Panc1 (cell line): ENCODE measurements at regions not wholly inside any gene's neighbourhood (a gene's known extent, or its start where the extent isn't known, plus 50 kb on each side); places are given as distances from the start of the nearest gene placed in this dataset.

ENCODE experiments used
- ATAC-seq: fragments of 200-7000 bp; cut with Tn5 transposase; 2 replicates; pipeline ENCODE4 v1.9.1; 2020; ENCODE audit warnings: mild to moderate bottlenecking, moderate library complexity
- BruUV-seq: library from RNA; stranded (reverse); fragments of 400-500 nt; replicated peaks from 2 replicates; lab custom pipeline; 2021; lab: Mats Ljungman, UMichigan
- CTCF ChIA-PET: fragments of 300-600 bp; sonication (Branson Sonifier 250); formaldehyde crosslinking; loops from one replicate; lab custom pipeline; 2022; ENCODE audit warnings: antibody characterized with exemption; lab: Charles Lee
- POLR2A ChIA-PET: fragments of 300-600 bp; sonication (Branson Sonifier 250); formaldehyde crosslinking; loops from one replicate; lab custom pipeline; 2022; ENCODE audit warnings: antibody characterized with exemption; lab: Charles Lee
- DNase-seq: peaks from one replicate; pipeline ENCODE4 v3.0.0-alpha.2; 2010; ENCODE audit warnings: low read depth, low spot score
- H3K27ac ChIP-seq: 2 replicates; pipeline ENCODE4 v1.5.1; 2011; ENCODE audit warnings: mild to moderate bottlenecking, low read length, inconsistent platforms
- H3K27me3 ChIP-seq: fragments of 200-500 bp; sonication (Bioruptor generic); 2 replicates; pipeline ENCODE4 v1.6.0; 2014; ENCODE audit warnings: low read length, inconsistent platforms; ENCODE audit not compliant: control insufficient read depth, insufficient read depth
- H3K36me3 ChIP-seq: fragments of 200-500 bp; sonication (Bioruptor generic); 2 replicates; pipeline ENCODE4 v1.5.1; 2014; ENCODE audit warnings: inconsistent platforms, mild to moderate bottlenecking, low read length, moderate library complexity; ENCODE audit not compliant: control insufficient read depth, insufficient read depth
- H3K4me1 ChIP-seq: 2 replicates; pipeline ENCODE4 v1.5.1; 2011; ENCODE audit warnings: inconsistent platforms, mild to moderate bottlenecking, low read length, moderate library complexity; ENCODE audit not compliant: control insufficient read depth, insufficient read depth
- H3K4me3 ChIP-seq, 2 experiments: 2 replicates each; pipeline ENCODE4 v1.5.1; 2011 to 2012; ENCODE audit warnings: low read depth in 2 of 2, low read length in 2 of 2, mild to moderate bottlenecking in 2 of 2, inconsistent platforms in 1 of 2, moderate library complexity in 1 of 2
- H3K9me3 ChIP-seq: fragments of 200-500 bp; sonication (Bioruptor generic); 2 replicates; pipeline ENCODE4 v1.5.1; 2014; ENCODE audit warnings: low read depth, mild to moderate bottlenecking, inconsistent platforms, low read length, moderate library complexity; ENCODE audit not compliant: control insufficient read depth, insufficient read depth
- CTCF ChIP-seq: fragments of 450-650 bp; IDR thresholded peaks from 2 replicates; pipeline ENCODE4 v1.5.1; 2017; ENCODE audit warnings: mild to moderate bottlenecking
- POLR2AphosphoS5 ChIP-seq: IDR thresholded peaks from 2 replicates; pipeline ENCODE4 v1.6.1; 2012; ENCODE audit warnings: mild to moderate bottlenecking, low read depth, low read length, moderate library complexity
- REST ChIP-seq, 2 experiments: IDR thresholded peaks; 2 replicates each; pipeline ENCODE4 v1.6.1; 2011 to 2012; ENCODE audit warnings: low read depth in 2 of 2, control low read depth in 1 of 2, low read length in 1 of 2, mild to moderate bottlenecking in 1 of 2, moderate library complexity in 1 of 2; ENCODE audit not compliant: insufficient read depth in 1 of 2
- SIN3A ChIP-seq: IDR thresholded peaks from 2 replicates; pipeline ENCODE4 v1.6.1; 2012; ENCODE audit warnings: low read depth, mild to moderate bottlenecking, low read length, moderate library complexity, borderline replicate concordance; ENCODE audit not compliant: insufficient read depth
- TCF7L2 ChIP-seq: IDR thresholded peaks from 2 replicates; pipeline ENCODE4 v1.6.1; 2011; ENCODE audit warnings: mild to moderate bottlenecking, low read depth, low read length, inconsistent platforms
- in situ Hi-C: cut with HindIII; loops from 2 replicates; pipeline ENCODE4 v1.10.0; 2016; ENCODE audit warnings: low sequenced_read_pairs, low pct_unique_long_range_greater_than_20kb
- intact Hi-C: fragments of 100-400 bp; cut with micrococcal nuclease; formaldehyde crosslinking; loops from one replicate; pipeline ENCODE4 v1.10.0; 2022; ENCODE audit not compliant: unreplicated experiment

GRCh38 chr1:36620142-36620541 is 137.4 kb upstream of the CSF3R start:
- no peak overlapping the region for H3K4me3 ChIP-seq
- BruUV-seq = no TSS peak
- CTCF ChIA-PET = no interaction called here
- no peak for TF ChIP-seq REST (IDR thresholded peaks at IDR 0.05; ENCODE audit: insufficient read depth in 1 of 2, low read depth in 2 of 2, low read length in 1 of 2)
- no peak for TF ChIP-seq CTCF
- TF ChIP-seq TCF7L2 = no peak
- no peak for TF ChIP-seq POLR2AphosphoS5
- no peak for TF ChIP-seq SIN3A
- H3K27ac ChIP-seq = no peak overlapping the region
- intact Hi-C loops (no loop called here), in situ Hi-C loops (no loop called here)
- no peak for ATAC-seq
- no peaks in the 10 kb centered on the region for H3K27me3 ChIP-seq
- peaks cover 5% of the 10 kb centered on the region; the same call in 1 of the 2 replicates for H3K9me3 ChIP-seq
- no peak for DNase-seq
- H3K36me3 ChIP-seq = no peaks in the 10 kb centered on the region
- POLR2A ChIA-PET = no interaction called here
- H3K4me1 ChIP-seq = no peaks in the 10 kb centered on the region

- intact Hi-C loops = no loop called here
- no peak for ATAC-seq
- Histone ChIP-seq H3K27me3 (0 out of 2 replicates have a peak, but pooled peaks cover 1% of the 10 kb centered on the region), H3K4me1 (no peaks in the 10 kb centered on the region), H3K9me3 (no peaks in the 10 kb centered on the region), H3K36me3 (no peaks in the 10 kb centered on the region), H3K27ac (no peak overlapping the region), H3K4me3 (no peak overlapping the region)
- POLR2A ChIA-PET = no interaction called here
- BruUV-seq = no TSS peak
- DNase-seq = no peak
- CTCF ChIA-PET = no interaction called here
- TF ChIP-seq REST (IDR thresholded peaks at IDR 0.05; ENCODE audit: insufficient read depth in 1 of 2, low read depth in 2 of 2, low read length in 1 of 2) (no peak), SIN3A (no peak), TCF7L2 (no peak), CTCF (no peak), POLR2AphosphoS5 (no peak)
- in situ Hi-C loops = no loop called here
Measured at GRCh38 chr1:36614991-36615390, 132.3 kb upstream of the CSF3R start.
